ENCODE measurements at regions not wholly inside any gene's neighbourhood (a gene's known extent, or its start where the extent isn't known, plus 50 kb on each side); places are given as distances from the start of the nearest gene placed in this dataset.
"Not testable (repeated sequence)": the region's sequence is repeated elsewhere in the genome, so short reads cannot be mapped to it uniquely, and the experiment has no call there.

DNA sequence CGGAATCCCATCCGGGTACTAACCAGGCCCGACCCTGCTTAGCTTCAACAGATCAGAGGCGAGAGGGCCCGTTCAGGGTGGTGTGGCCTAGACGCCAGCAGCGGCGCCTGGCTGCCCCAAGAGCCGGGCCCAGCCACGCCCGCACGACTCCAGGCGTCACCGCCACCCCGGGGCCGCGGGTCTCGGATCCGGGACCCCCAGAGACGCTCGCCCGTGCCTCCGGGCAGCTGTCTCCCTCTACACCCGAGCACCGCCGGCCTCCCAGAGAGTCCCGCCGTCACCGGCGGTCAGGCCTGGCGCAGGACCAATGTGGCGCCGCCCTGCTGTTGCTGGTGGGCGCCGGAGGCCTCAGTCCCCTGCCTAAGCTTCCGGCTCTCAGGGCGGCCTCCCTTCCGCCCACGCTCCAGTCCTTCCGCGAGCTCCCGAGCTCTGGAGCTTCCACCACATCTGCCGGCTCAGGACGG is 441.2 kb upstream of the DEFB115 start:
- Mint-ChIP-seq H3K36me3 (ENCODE audit: low read depth, unreplicated experiment) (peaks cover 14% of the 10 kb centered on the region), H3K27ac (ENCODE audit: unreplicated experiment) (no peak overlapping the region), H3K27me3 (ENCODE audit: unreplicated experiment) (peaks cover 15% of the 10 kb centered on the region), H3K9me3 (ENCODE audit: unreplicated experiment) (peaks cover 20% of the 10 kb centered on the region), H3K4me3 (ENCODE audit: unreplicated experiment) (no peak overlapping the region), H3K4me1 (ENCODE audit: unreplicated experiment) (peaks cover 3% of the 10 kb centered on the region)
- TF ChIP-seq, protein P1, sequence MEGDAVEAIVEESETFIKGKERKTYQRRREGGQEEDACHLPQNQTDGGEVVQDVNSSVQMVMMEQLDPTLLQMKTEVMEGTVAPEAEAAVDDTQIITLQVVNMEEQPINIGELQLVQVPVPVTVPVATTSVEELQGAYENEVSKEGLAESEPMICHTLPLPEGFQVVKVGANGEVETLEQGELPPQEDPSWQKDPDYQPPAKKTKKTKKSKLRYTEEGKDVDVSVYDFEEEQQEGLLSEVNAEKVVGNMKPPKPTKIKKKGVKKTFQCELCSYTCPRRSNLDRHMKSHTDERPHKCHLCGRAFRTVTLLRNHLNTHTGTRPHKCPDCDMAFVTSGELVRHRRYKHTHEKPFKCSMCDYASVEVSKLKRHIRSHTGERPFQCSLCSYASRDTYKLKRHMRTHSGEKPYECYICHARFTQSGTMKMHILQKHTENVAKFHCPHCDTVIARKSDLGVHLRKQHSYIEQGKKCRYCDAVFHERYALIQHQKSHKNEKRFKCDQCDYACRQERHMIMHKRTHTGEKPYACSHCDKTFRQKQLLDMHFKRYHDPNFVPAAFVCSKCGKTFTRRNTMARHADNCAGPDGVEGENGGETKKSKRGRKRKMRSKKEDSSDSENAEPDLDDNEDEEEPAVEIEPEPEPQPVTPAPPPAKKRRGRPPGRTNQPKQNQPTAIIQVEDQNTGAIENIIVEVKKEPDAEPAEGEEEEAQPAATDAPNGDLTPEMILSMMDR (IDR thresholded peaks at IDR 0.05; ENCODE audit: unreplicated experiment), result no peak
- DNase-seq (ENCODE audit: low spot score), result no peak

DNA sequence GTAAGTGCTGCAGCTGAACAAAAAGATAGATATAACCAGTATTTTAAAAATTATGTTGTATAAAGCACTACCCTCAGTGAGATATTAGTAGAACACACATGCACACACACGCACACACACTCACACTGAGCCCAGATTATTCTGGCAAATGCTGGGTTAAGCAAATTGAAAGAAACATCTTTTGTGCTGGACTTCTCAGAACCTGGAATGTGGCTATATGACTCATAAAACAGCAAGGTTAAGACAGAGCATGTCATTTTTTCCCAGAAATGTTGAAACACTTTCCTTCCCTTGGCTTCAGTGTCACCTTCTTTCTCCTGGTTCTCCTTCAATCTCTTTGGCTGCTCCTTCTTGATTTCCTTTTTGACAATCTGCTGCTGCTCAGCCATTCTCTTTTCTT is 435.8 kb upstream of the DEFB115 start:
- not testable (repeated sequence) for H3K9me3 Mint-ChIP-seq (ENCODE audit: unreplicated experiment); H3K27ac Mint-ChIP-seq (ENCODE audit: unreplicated experiment); DNase-seq (ENCODE audit: low spot score); H3K4me3 Mint-ChIP-seq (ENCODE audit: unreplicated experiment); H3K27me3 Mint-ChIP-seq (ENCODE audit: unreplicated experiment); H3K4me1 Mint-ChIP-seq (ENCODE audit: unreplicated experiment); H3K36me3 Mint-ChIP-seq (ENCODE audit: low read depth, unreplicated experiment)

DNA sequence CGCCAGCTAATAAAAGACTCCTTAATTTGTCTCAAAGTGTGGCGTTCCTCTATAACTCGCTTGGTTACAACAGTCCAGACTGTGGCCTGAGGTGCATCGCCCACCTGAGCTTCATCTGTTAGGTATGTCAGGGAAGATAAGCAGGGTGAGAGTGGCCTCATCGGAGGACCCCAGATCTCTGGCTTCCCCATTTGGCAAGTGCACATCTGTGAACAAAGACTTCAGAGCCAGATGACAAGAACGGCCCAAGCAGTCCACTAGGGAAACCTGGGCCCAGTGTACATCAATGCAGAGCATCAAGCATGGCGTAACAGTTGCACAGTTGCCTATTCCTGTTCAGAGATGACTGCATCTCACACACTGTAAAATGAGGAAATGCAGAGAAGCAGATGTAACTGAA is 432.8 kb upstream of the DEFB115 start:
- H3K4me3 Mint-ChIP-seq (ENCODE audit: unreplicated experiment); H3K36me3 Mint-ChIP-seq (ENCODE audit: low read depth, unreplicated experiment); H3K27me3 Mint-ChIP-seq (ENCODE audit: unreplicated experiment); H3K27ac Mint-ChIP-seq (ENCODE audit: unreplicated experiment); DNase-seq (ENCODE audit: low spot score); H3K4me1 Mint-ChIP-seq (ENCODE audit: unreplicated experiment); H3K9me3 Mint-ChIP-seq (ENCODE audit: unreplicated experiment): not testable (repeated sequence)

DNA sequence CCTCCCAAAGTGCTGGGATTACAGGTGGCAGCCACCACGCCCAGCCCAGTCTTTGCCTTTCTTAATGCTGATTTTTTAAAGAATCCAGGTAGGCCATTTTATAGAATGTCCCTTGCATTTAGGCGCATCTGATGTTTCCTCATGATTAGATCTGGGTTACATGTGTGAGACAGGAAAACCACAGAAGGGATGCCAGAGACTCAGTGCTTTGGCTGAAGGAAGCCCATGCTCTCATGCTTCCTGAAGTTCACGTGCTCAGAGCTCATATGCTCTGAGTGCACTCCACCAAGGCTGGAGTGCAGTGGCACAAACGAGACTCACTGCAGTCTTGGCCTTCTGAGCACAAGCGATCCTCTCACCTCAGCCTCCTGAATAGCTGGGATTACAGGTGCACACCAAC is 411.5 kb upstream of the DEFB115 start:
- not testable (repeated sequence) for DNase-seq (ENCODE audit: low spot score); H3K4me3 Mint-ChIP-seq (ENCODE audit: unreplicated experiment); H3K9me3 Mint-ChIP-seq (ENCODE audit: unreplicated experiment); H3K36me3 Mint-ChIP-seq (ENCODE audit: low read depth, unreplicated experiment); H3K27me3 Mint-ChIP-seq (ENCODE audit: unreplicated experiment); H3K27ac Mint-ChIP-seq (ENCODE audit: unreplicated experiment); H3K4me1 Mint-ChIP-seq (ENCODE audit: unreplicated experiment)

DNA sequence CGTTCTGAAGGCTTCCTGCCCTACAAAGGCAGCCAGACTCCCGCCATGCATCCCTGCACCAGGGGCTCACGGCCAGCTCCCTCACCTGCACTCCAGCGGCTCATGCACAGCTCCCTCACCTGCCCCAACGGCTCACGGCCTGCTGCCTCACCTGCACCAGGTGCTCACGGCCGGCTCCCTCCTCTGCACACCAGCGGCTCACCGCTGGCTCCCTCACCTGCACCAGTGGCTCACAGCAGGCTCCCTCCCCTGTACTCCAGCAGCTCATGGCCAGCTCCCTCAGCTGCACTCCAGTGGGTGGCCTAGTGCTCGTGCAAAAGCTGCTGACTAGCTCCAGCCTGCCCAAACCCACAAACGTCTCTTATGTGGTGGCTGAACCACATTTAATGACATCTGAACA is 389.2 kb upstream of the DEFB115 start:
- peaks cover 15% of the 10 kb centered on the region for H3K27me3 Mint-ChIP-seq (ENCODE audit: unreplicated experiment)
- peaks cover 18% of the 10 kb centered on the region for H3K36me3 Mint-ChIP-seq (ENCODE audit: low read depth, unreplicated experiment)
- peaks cover 35% of the 10 kb centered on the region for H3K9me3 Mint-ChIP-seq (ENCODE audit: unreplicated experiment)
- H3K27ac Mint-ChIP-seq (ENCODE audit: unreplicated experiment); DNase-seq (ENCODE audit: low spot score); H3K4me1 Mint-ChIP-seq (ENCODE audit: unreplicated experiment); H3K4me3 Mint-ChIP-seq (ENCODE audit: unreplicated experiment): not testable (repeated sequence)

DNA sequence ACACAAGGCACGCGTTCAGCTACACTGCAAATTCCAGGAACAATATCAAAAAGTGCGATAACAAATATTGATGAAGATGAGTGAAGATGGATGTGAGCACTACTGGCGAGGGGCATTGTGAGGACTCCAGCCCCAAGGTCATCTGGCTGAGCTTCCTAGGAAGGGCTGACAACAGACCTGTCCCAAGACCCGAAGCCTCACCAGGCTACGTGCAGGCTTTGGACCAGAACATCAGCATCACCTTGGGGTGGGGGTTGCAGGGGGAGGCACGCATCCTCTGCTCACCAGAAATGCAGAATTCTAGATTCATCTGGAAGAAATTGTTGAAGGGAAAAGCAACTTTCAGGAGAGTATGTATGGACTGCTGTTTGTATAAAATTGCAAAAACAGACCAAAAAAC is 386.3 kb upstream of the DEFB115 start:
- not testable (repeated sequence) for H3K27ac Mint-ChIP-seq (ENCODE audit: unreplicated experiment); H3K4me1 Mint-ChIP-seq (ENCODE audit: unreplicated experiment); DNase-seq (ENCODE audit: low spot score); H3K4me3 Mint-ChIP-seq (ENCODE audit: unreplicated experiment)
- peaks cover 18% of the 10 kb centered on the region for H3K36me3 Mint-ChIP-seq (ENCODE audit: low read depth, unreplicated experiment)
- H3K27me3 Mint-ChIP-seq (ENCODE audit: unreplicated experiment), result peaks cover 17% of the 10 kb centered on the region
- H3K9me3 Mint-ChIP-seq (ENCODE audit: unreplicated experiment), result peaks cover 25% of the 10 kb centered on the region

DNA sequence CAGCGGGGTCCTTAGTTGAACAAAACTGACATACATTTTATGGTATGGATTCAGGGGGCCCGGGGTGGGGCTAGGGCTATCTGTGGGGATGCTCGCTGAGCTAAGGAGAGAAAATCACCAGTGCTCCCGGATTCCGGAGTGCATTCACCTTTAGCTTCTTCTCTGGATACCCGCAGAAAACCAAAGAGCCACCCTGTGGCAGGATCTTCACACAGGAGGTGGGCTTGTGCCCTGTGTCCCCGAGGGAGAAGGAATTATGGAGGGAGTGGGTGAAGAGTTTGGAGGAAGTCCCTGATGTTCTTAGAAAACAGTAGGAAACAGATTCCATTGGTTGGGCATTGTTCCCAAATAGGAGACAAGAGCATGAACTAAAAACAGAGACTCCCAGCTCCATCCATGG is 385.2 kb upstream of the DEFB115 start:
- H3K27ac Mint-ChIP-seq (ENCODE audit: unreplicated experiment); DNase-seq (ENCODE audit: low spot score); H3K4me3 Mint-ChIP-seq (ENCODE audit: unreplicated experiment); H3K4me1 Mint-ChIP-seq (ENCODE audit: unreplicated experiment): not testable (repeated sequence)
- H3K9me3 Mint-ChIP-seq (ENCODE audit: unreplicated experiment), result peaks cover 24% of the 10 kb centered on the region
- H3K36me3 Mint-ChIP-seq (ENCODE audit: low read depth, unreplicated experiment), result peaks cover 19% of the 10 kb centered on the region
- H3K27me3 Mint-ChIP-seq (ENCODE audit: unreplicated experiment), result peaks cover 17% of the 10 kb centered on the region

DNA sequence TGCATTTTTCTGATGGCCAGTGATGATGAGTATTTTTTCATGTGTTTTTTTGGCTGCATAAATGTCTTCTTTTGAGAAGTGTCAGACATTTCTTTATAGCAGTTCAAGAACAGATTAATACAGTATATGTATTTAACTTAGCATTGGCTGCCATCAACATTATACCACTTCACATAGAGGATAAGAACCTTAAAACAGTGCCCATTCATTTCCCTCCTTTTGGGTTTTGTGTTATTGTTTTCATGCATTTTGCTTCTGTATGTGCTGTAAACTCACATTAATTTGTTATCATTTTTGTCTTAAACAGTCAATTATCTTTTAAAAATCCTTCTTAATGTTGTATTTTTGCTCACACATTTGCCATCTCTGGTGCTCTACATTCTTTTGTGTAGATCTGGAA is 381.6 kb upstream of the DEFB115 start:
- DNase-seq (ENCODE audit: low spot score); H3K36me3 Mint-ChIP-seq (ENCODE audit: low read depth, unreplicated experiment); H3K27me3 Mint-ChIP-seq (ENCODE audit: unreplicated experiment); H3K4me3 Mint-ChIP-seq (ENCODE audit: unreplicated experiment); H3K27ac Mint-ChIP-seq (ENCODE audit: unreplicated experiment); H3K4me1 Mint-ChIP-seq (ENCODE audit: unreplicated experiment): not testable (repeated sequence)
- peaks cover 12% of the 10 kb centered on the region for H3K9me3 Mint-ChIP-seq (ENCODE audit: unreplicated experiment)

DNA sequence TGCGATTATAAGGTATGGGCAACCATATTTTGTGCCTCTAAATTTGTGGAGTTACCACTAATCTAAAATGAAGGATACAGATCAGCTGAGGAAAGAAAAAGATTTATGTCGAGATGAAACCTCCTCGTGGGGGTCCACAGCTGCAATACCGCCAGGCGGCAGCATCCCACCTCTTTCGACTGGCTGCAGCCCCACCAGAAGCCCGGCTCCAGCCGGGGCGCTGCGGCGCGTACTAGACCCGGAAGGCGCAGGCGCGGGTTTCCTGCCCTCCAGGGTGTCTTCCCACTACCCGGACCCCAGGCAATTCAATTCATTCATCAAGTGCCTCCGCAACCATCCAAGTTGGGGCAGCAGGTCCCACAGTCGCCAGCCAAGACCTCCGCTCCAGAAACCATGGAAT is 366.1 kb upstream of the DEFB115 start:
- not testable (repeated sequence) for H3K27ac Mint-ChIP-seq (ENCODE audit: unreplicated experiment); H3K27me3 Mint-ChIP-seq (ENCODE audit: unreplicated experiment); H3K36me3 Mint-ChIP-seq (ENCODE audit: low read depth, unreplicated experiment); DNase-seq (ENCODE audit: low spot score); H3K4me3 Mint-ChIP-seq (ENCODE audit: unreplicated experiment); H3K4me1 Mint-ChIP-seq (ENCODE audit: unreplicated experiment)
- peaks cover 10% of the 10 kb centered on the region for H3K9me3 Mint-ChIP-seq (ENCODE audit: unreplicated experiment)

All from endothelial cell (in vitro differentiated cells).